H9 (cell line): ENCODE measurements at regions not wholly inside any gene's neighbourhood (a gene's known extent, or its start where the extent isn't known, plus 50 kb on each side); places are given as distances from the start of the nearest gene placed in this dataset.

Experiments used
- DNase-seq: peaks from one replicate; pipeline ENCODE4 v3.0.0-alpha.2; 2017
- H2AFZ ChIP-seq: one replicate; pipeline ENCODE4 v1.6.1; 2013; ENCODE audit warnings: mild to moderate bottlenecking, low read length, control low read depth, moderate library complexity
- H2AK5ac ChIP-seq: 2 replicates; pipeline ENCODE4 v1.6.1; 2013; ENCODE audit warnings: low read length, control low read depth, mixed read lengths; ENCODE audit not compliant: insufficient read length
- H2BK120ac ChIP-seq: one replicate; pipeline ENCODE4 v1.6.1; 2013; ENCODE audit warnings: low read depth, mild to moderate bottlenecking, low read length, control low read depth, inconsistent platforms; ENCODE audit not compliant: poor library complexity, severe bottlenecking
- H2BK12ac ChIP-seq: 2 replicates; pipeline ENCODE4 v1.6.1; 2013; ENCODE audit warnings: low read length, control low read depth, mixed read lengths, low read depth; ENCODE audit not compliant: insufficient read length
- H2BK15ac ChIP-seq: 2 replicates; pipeline ENCODE4 v1.6.1; 2013; ENCODE audit warnings: low read depth, low read length, control low read depth
- H2BK20ac ChIP-seq: one replicate; pipeline ENCODE4 v1.6.1; 2013; ENCODE audit warnings: low read depth, mild to moderate bottlenecking, low read length, control low read depth, inconsistent platforms; ENCODE audit not compliant: poor library complexity, severe bottlenecking
- H2BK5ac ChIP-seq: 2 replicates; pipeline ENCODE4 v1.6.1; 2013; ENCODE audit warnings: low read length, control low read depth, mixed read lengths; ENCODE audit not compliant: insufficient read length
- H3K14ac ChIP-seq: 2 replicates; pipeline ENCODE4 v1.6.1; 2013; ENCODE audit warnings: low read length, control low read depth; ENCODE audit not compliant: insufficient read depth
- H3K18ac ChIP-seq: 2 replicates; pipeline ENCODE4 v1.6.1; 2013; ENCODE audit warnings: low read depth, mild to moderate bottlenecking, mixed read lengths, low read length, control low read depth; ENCODE audit not compliant: insufficient read length
- H3K23ac ChIP-seq: 2 replicates; pipeline ENCODE4 v1.6.1; 2013; ENCODE audit warnings: low read length, control low read depth, mixed read lengths, low read depth; ENCODE audit not compliant: insufficient read length
- H3K23me2 ChIP-seq: 2 replicates; pipeline ENCODE4 v1.6.1; 2013; ENCODE audit warnings: low read depth, mild to moderate bottlenecking, mixed read lengths, low read length, control low read depth; ENCODE audit not compliant: insufficient read length, poor library complexity, severe bottlenecking
- H3K27ac ChIP-seq: 2 replicates; pipeline ENCODE4 v1.5.1; 2013; ENCODE audit warnings: low read length, control low read depth, mixed read lengths, low read depth; ENCODE audit not compliant: insufficient read length
- H3K27me3 ChIP-seq: 2 replicates; pipeline ENCODE4 v1.6.1; 2013; ENCODE audit warnings: low read length, control low read depth, inconsistent platforms; ENCODE audit not compliant: insufficient read depth
- H3K4ac ChIP-seq: 2 replicates; pipeline ENCODE4 v1.6.1; 2013; ENCODE audit warnings: low read depth, mild to moderate bottlenecking, control low read depth, inconsistent platforms, low read length, moderate library complexity
- H3K4me1 ChIP-seq: 2 replicates; pipeline ENCODE4 v1.6.1; 2013; ENCODE audit warnings: low read length, control low read depth, inconsistent platforms; ENCODE audit not compliant: insufficient read depth
- H3K4me2 ChIP-seq: 2 replicates; pipeline ENCODE4 v1.6.1; 2013; ENCODE audit warnings: low read length, control low read depth, mixed read lengths; ENCODE audit not compliant: insufficient read length, insufficient read depth
- H3K56ac ChIP-seq: 2 replicates; pipeline ENCODE4 v1.6.1; 2013; ENCODE audit warnings: low read depth, mild to moderate bottlenecking, mixed read lengths, low read length, control low read depth; ENCODE audit not compliant: insufficient read length
- H3K79me1 ChIP-seq: 2 replicates; pipeline ENCODE4 v1.6.1; 2013; ENCODE audit warnings: low read depth, mild to moderate bottlenecking, moderate library complexity, low read length, control low read depth, inconsistent platforms; ENCODE audit not compliant: insufficient read depth, poor library complexity, severe bottlenecking
- H3K79me2 ChIP-seq: 2 replicates; pipeline ENCODE4 v1.6.1; 2013; ENCODE audit warnings: low read length, control low read depth, inconsistent platforms; ENCODE audit not compliant: insufficient read depth
- H3K9ac ChIP-seq: 2 replicates; pipeline ENCODE4 v1.6.1; 2013; ENCODE audit warnings: low read length, control low read depth, mixed read lengths; ENCODE audit not compliant: insufficient read length; ENCODE audit errors: extremely low read depth
- H3K9me3 ChIP-seq: one replicate; pipeline ENCODE4 v1.6.1; 2013; ENCODE audit warnings: low read depth, low read length, inconsistent platforms; ENCODE audit not compliant: control insufficient read depth
- H3T11ph ChIP-seq: one replicate; pipeline ENCODE4 v1.6.1; 2013; ENCODE audit warnings: mild to moderate bottlenecking, low read length, control low read depth, inconsistent platforms
- H4K20me1 ChIP-seq: one replicate; pipeline ENCODE4 v1.6.1; 2013; ENCODE audit not compliant: control insufficient read depth, insufficient read length, insufficient read depth
- H4K5ac ChIP-seq: 2 replicates; pipeline ENCODE4 v1.6.1; 2013; ENCODE audit warnings: low read depth, mild to moderate bottlenecking, mixed read lengths, low read length, control low read depth; ENCODE audit not compliant: insufficient read length
- H4K8ac ChIP-seq: replicated peaks from 2 replicates; pipeline ENCODE4 v1.6.1; 2013; ENCODE audit warnings: low read length, control low read depth, mixed read lengths, low read depth; ENCODE audit not compliant: insufficient read length
- H4K91ac ChIP-seq: 2 replicates; pipeline ENCODE4 v1.6.1; 2013; ENCODE audit warnings: low read depth, mild to moderate bottlenecking, moderate library complexity, mixed read lengths, low read length, control low read depth; ENCODE audit not compliant: insufficient read length
- H3K27ac Mint-ChIP-seq, 3 experiments: 2 replicates in 2 of 3; 3 replicates in 1 of 3; pipeline ENCODE4 v1.8.0; 2020 to 2021; ENCODE audit warnings: mixed read lengths in 3 of 3, mild to moderate bottlenecking in 1 of 3, moderate library complexity in 1 of 3
- H3K27me3 Mint-ChIP-seq: 2 replicates; pipeline ENCODE4 v1.8.0; 2021; ENCODE audit warnings: low read depth, mild to moderate bottlenecking, moderate library complexity, mixed read lengths
- H3K36me3 Mint-ChIP-seq, 3 experiments: 2 replicates in 2 of 3; 3 replicates in 1 of 3; pipeline ENCODE4 v1.8.0; 2020 to 2021; ENCODE audit warnings: low read depth in 3 of 3, mixed read lengths in 3 of 3; ENCODE audit not compliant: insufficient read depth in 1 of 3
- H3K4me1 Mint-ChIP-seq, 2 experiments: 2 replicates each; pipeline ENCODE4 v1.8.0; 2020; ENCODE audit warnings: mixed read lengths in 2 of 2
- H3K4me3 Mint-ChIP-seq, 2 experiments: 2 replicates in 1 of 2; 3 replicates in 1 of 2; pipeline ENCODE4 v1.8.0; 2020 to 2021; ENCODE audit warnings: mild to moderate bottlenecking in 2 of 2, mixed read lengths in 2 of 2, moderate library complexity in 1 of 2
- H3K9me3 Mint-ChIP-seq, 2 experiments: 2 replicates in 1 of 2; 3 replicates in 1 of 2; pipeline ENCODE4 v1.8.0; 2020; ENCODE audit warnings: mild to moderate bottlenecking in 2 of 2, mixed read lengths in 2 of 2, moderate library complexity in 1 of 2
- WGBS: extraction: QIAGEN DNeasy Blood & Tissue Kit; methylation state at CpG from one replicate; pipeline ENCODE4 v1.1.7; 2013; ENCODE audit warnings: missing lambda C conversion rate, low lambda C conversion rate, mixed read lengths; ENCODE audit not compliant: insufficient read length; ENCODE audit errors: extremely low coverage; 5-methylcytosine and 5-hydroxymethylcytosine counted together
- TF ChIP-seq, protein P1 (sequence below): fragments of 200-600 bp; sonication (generic); conservative IDR thresholded peaks from 3 replicates; pipeline ENCODE4 v1.8.0; 2021; ENCODE audit warnings: antibody characterized with exemption, mild to moderate bottlenecking

DNA sequence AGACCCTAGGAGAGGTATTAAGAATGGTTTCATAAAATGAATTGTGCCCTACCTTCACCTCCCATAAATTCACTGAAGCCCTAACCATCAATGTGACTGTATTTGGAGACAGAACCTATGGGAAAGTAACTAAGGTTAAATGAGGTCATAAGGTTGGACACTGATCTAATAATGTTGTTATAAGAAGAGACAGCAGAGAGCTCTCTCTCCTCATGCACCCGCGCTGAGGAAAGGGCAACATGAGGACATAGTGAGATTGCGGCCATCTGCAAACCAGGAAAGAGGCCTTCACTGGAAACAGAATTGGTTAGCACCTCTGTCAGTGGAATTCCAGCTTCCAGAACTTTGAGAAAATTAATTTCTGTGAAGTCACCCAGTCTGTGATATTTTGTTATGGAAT, 1396.1 kb upstream of the MIR17HG start:
- Histone ChIP-seq H3K27me3 (no peaks in the 10 kb centered on the region), H3K23ac (no peak overlapping the region), H2BK12ac (no peak overlapping the region), H2BK20ac (no peak overlapping the region), H3K23me2 (no peaks in the 10 kb centered on the region), H3K4ac (no peak overlapping the region), H2BK5ac (no peak overlapping the region), H4K5ac (no peak overlapping the region), H4K91ac (no peak overlapping the region), H3K79me1 (no peaks in the 10 kb centered on the region), H3K56ac (no peak overlapping the region), H2BK120ac (no peak overlapping the region), H3K9me3 (no peaks in the 10 kb centered on the region), H3K9ac (no peak overlapping the region), H3K27ac (no peak overlapping the region), H2AK5ac (no peak overlapping the region), H3K14ac (no peak overlapping the region), H3K79me2 (no peaks in the 10 kb centered on the region), H3K18ac (no peak overlapping the region), H4K20me1 (no peaks in the 10 kb centered on the region), H4K8ac (no peak overlapping the region), H2BK15ac (no peak overlapping the region), H2AFZ (no peak overlapping the region), H3T11ph (no peak overlapping the region), H3K4me1 (no peaks in the 10 kb centered on the region), H3K4me2 (no peak overlapping the region)
- H3K27ac Mint-ChIP-seq: no peak overlapping the region
- no peak for DNase-seq
- peaks cover 0 to 6% (median 0%) of the 10 kb centered on the region in 3 experiments; a peak in 3 of 7 replicates for H3K36me3 Mint-ChIP-seq
- TF ChIP-seq, protein P1, sequence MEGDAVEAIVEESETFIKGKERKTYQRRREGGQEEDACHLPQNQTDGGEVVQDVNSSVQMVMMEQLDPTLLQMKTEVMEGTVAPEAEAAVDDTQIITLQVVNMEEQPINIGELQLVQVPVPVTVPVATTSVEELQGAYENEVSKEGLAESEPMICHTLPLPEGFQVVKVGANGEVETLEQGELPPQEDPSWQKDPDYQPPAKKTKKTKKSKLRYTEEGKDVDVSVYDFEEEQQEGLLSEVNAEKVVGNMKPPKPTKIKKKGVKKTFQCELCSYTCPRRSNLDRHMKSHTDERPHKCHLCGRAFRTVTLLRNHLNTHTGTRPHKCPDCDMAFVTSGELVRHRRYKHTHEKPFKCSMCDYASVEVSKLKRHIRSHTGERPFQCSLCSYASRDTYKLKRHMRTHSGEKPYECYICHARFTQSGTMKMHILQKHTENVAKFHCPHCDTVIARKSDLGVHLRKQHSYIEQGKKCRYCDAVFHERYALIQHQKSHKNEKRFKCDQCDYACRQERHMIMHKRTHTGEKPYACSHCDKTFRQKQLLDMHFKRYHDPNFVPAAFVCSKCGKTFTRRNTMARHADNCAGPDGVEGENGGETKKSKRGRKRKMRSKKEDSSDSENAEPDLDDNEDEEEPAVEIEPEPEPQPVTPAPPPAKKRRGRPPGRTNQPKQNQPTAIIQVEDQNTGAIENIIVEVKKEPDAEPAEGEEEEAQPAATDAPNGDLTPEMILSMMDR: no peak
- WGBS: no CpG with 5 or more reads among the region's 3 CpGs
- H3K4me3 Mint-ChIP-seq: no peak overlapping the region
- no peaks in the 10 kb centered on the region for H3K27me3 Mint-ChIP-seq
- H3K9me3 Mint-ChIP-seq: peaks cover 4 to 6% of the 10 kb centered on the region in 2 experiments; a peak in 3 of 5 replicates
- no peaks in the 10 kb centered on the region for H3K4me1 Mint-ChIP-seq
